ENCODE measurements at regions not wholly inside any gene's neighbourhood (a gene's known extent, or its start where the extent isn't known, plus 50 kb on each side); places are given as distances from the start of the nearest gene placed in this dataset.

- DNase-seq = no peak
Observed at GRCh38 chr4:110271986-110272385, 73.6 kb upstream of the ELOVL6 start.

GRCh38 chr4:110270492-110271197 is 72.2 kb upstream of the ELOVL6 start:
- no peak for DNase-seq

- no peak for DNase-seq
Observed at GRCh38 chr4:110268790-110269189, 70.4 kb upstream of the ELOVL6 start.

GRCh38 chr4:110268352-110268751 is 69.9 kb upstream of the ELOVL6 start:
- DNase-seq = no peak

GRCh38 chr4:110266136-110266535 is 67.7 kb upstream of the ELOVL6 start:
- DNase-seq = no peak

- no peak for DNase-seq
Observed at GRCh38 chr4:110265001-110265400, 66.6 kb upstream of the ELOVL6 start.

GRCh38 chr4:110260299-110260698 is 61.9 kb upstream of the ELOVL6 start:
- DNase-seq = no peak

GRCh38 chr4:110250023-110250387 is 51.6 kb upstream of the ELOVL6 start:
- DNase-seq = no peak

GRCh38 chr4:110248831-110249253 is 50.4 kb upstream of the ELOVL6 start:
- no peak for DNase-seq
